ENCODE measurements at regions not wholly inside any gene's neighbourhood (a gene's known extent, or its start where the extent isn't known, plus 50 kb on each side); places are given as distances from the start of the nearest gene placed in this dataset.
"Not testable (repeated sequence)": the region's sequence is repeated elsewhere in the genome, so short reads cannot be mapped to it uniquely, and the experiment has no call there.

DNA sequence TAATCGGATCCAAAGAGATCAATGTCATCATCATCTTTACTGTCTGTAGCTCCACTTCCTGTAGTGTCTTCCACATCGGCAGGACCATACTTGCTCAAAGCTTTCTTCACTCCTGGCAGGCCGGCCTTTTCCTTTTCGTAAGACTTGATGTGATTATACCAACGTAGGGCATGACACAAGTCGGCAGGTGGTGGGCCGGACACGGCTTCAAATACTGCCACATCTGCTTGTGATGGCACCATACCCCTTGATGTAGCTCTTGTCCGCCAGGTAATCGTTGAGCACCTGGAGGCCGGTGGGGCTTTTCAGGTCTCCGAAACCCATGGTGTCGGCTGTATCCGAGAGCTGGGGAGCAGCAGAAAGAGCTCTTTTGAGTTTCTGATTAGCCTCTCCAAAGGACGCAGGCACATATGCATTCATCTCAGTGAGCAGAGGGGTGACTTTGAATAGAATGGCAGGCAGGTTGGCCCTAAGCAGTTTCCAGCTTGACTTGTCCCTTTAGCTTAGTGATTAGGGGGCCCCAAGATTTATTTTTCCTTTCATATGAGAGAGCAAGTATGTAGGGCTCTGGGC lies 106.0 kb upstream of the PODXL start:
- in situ Hi-C loops (cut with HindIII; ENCODE audit: low pct_unique_long_range_greater_than_20kb, low sequenced_read_pairs); DNase-seq (ENCODE audit: low read depth, low spot score): not testable (repeated sequence)

DNA sequence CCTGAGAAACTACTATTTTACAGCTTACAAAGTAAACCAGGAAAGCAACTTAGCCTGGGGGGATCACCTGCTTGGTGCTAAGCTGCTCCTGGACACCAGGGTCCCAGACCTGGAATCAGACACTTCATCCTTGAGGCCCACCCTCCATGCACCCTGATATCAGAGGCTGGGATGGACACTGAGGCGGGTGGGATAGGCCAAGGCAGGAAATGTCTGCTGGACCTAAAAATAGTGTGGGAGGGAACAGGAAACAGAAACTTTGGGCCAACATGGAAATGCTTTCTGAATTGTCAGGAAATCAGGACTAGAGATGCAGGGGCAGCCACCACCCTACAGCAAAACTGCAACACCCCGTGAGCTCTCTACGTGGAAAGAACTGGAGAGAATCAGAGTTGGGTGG lies 101.5 kb upstream of the PODXL start:
- no peak for DNase-seq (ENCODE audit: low read depth, low spot score)
- in situ Hi-C loops (cut with HindIII; ENCODE audit: low pct_unique_long_range_greater_than_20kb, low sequenced_read_pairs) = no loop called here

DNA sequence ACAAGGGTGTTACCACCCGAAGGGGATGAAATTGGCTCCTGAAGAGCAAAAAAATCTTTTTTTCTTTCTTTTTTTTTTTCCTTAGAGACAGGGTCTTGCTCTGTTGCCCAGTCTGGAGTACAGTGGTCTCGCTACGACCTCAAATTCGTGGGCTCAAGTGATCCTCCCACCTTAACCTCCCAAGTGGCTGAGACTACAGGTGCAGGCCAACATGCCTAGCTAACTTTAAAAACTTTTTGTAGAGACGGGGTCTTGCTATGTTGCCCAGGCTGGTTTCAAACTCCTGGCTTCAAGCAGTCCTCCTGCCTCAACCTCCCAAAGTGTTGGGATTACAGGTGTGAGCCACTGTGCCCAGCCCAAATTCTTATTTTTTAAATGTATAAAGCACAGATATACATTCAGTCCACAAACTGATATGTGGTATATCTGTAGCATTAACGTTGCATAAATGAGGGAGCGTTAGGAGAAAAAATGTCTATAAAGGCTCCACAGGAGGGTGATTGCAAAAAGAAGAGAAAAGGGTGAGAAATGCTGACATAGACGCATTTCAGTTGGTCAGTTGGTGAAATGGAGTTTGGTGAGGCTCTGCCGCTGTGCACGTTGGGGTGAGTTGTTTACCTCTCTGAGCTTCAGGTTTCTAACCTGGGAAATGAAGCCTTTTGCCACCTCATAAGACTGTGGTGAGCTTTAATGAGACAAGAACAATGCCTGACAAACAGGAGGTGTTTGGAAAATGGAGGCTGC lies 100.7 kb upstream of the PODXL start:
- in situ Hi-C loops (cut with HindIII; ENCODE audit: low pct_unique_long_range_greater_than_20kb, low sequenced_read_pairs) = no loop called here
- no peak for DNase-seq (ENCODE audit: low read depth, low spot score)

DNA sequence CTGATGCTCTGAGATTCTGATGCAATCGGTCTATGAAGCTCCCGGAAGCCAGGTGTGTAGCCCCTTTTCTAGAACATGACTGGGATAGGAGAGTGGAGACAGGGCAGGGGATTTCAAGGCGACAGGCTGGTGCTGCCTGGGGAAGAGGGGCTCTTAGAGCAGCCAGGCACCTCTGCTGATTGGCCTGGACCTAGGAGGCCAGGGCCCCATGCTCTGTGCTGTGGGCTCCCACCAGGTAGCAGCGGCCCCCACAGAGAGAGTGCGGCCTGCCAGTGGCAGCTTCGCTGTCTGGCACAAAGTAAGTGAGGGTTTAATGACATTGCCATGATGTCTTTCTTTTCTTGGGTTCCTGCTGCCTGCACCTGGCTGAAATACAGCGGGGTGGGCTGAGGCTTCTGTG lies 99.4 kb upstream of the PODXL start:
- in situ Hi-C loops (cut with HindIII; ENCODE audit: low pct_unique_long_range_greater_than_20kb, low sequenced_read_pairs) = no loop called here
- no peak for DNase-seq (ENCODE audit: low read depth, low spot score)

DNA sequence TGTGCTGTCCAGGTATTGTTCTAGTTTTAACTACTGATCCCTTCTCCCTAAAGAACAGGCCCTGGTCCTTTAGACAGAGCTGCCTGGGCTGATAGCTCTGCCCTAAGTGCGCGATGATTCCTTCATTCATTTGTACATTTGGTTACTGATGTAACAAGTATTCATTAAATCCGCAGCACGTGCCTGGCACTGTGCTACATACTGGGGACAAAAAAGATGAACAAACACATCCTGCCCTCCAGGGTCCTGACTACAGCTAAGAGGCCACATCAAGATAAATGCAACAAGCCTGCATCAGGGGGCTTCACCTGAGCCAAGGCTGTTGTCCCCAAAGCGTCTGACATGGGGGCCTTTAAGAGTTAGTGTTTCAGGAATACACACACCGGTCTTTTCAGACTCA lies 99.0 kb upstream of the PODXL start:
- no peak for DNase-seq (ENCODE audit: low read depth, low spot score)
- in situ Hi-C loops (cut with HindIII; ENCODE audit: low pct_unique_long_range_greater_than_20kb, low sequenced_read_pairs) = no loop called here

DNA sequence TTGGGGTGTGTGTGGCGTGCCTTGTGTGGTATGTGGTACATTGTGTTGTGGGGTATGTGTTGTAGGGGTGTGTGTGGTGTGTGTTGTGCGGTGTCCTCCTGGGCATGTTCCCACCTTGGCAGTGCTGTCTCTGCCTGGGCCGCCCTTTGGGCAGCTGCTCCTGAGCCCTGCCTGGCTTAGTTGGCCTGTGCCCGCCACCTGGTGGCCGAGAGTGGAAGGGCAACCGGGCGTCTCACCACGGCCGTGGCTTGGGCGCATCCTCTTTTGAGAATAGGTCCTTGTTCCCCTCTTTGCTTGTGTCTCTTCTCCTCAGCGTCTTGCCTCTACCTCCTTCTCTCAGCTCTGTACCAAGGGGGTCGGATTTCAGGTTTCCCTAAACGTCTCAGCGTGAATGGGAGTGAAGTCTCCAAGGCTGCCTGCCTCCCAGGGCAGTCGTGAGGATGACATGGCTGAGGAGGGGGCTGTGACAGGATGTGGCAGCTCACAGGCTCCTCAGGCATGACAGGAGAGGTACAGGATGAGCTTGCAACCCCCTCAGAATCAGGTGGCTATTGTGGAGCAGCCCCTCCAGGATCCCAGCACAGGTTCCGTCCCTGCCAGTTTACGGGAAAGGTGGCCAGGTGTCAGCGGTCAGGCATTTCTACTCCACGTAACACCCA lies 98.4 kb upstream of the PODXL start:
- in situ Hi-C loops (cut with HindIII; ENCODE audit: low pct_unique_long_range_greater_than_20kb, low sequenced_read_pairs) = no loop called here
- peak; percentile 87 for DNase-seq (ENCODE audit: low read depth, low spot score)

DNA sequence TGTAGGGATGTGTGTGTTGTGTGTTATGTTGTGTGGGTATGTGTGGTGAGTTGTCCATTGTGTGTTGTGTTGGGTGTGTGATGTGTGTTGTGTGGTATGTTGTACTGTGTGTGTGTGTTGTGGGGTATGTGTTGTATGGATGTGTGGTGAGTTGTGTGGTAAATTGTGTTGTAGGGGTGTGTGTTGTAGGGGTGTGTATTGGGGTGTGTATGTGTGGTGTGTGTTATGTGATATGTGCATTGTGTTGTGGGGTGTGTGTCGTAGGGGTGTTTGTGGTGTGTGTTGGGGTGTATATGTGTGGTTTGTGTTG lies 97.8 kb upstream of the PODXL start:
- in situ Hi-C loops (cut with HindIII; ENCODE audit: low pct_unique_long_range_greater_than_20kb, low sequenced_read_pairs) = no loop called here
- DNase-seq (ENCODE audit: low read depth, low spot score) = no peak

DNA sequence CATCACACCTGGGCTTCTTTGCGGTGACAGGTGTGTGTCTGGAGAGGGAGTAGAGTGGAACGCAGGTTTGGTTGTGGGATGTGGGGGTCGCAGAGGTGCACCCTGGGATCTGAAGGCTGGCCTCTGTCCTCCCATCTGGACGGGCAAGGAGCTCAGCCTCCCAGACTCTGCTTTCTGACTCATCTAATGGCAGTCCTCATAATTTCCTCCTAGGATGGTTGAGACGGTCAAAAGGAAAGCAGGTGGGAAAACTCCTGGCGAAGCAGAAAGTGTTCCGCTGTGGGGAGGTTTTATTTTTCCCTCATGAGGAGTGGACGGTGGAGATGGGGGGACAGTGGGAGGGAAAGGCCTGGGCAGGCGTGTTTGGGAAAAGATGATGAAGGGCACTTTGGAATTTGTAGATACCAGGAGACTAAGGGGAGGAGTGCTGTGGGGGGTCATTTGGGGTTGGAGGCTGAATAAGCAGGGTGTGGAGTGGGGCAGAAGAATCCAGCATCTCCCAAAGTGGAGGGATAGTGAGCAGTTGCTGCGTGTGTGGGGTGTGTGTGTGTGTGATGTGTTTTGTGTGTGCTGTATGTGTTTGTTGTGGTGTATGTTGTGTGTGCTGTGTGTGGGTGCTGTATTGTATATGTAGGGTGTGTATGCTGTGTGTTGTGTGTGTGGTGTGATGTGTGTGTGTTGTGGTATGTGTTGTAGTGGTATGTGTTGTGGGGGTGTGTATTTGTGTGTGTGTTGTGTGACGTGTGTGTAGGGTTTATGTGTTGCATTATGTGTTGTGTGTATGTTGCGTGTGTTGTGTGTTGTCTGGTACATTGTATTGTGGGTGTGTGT lies 97.2 kb upstream of the PODXL start:
- in situ Hi-C loops (cut with HindIII; ENCODE audit: low pct_unique_long_range_greater_than_20kb, low sequenced_read_pairs) = no loop called here
- no peak for DNase-seq (ENCODE audit: low read depth, low spot score)

DNA sequence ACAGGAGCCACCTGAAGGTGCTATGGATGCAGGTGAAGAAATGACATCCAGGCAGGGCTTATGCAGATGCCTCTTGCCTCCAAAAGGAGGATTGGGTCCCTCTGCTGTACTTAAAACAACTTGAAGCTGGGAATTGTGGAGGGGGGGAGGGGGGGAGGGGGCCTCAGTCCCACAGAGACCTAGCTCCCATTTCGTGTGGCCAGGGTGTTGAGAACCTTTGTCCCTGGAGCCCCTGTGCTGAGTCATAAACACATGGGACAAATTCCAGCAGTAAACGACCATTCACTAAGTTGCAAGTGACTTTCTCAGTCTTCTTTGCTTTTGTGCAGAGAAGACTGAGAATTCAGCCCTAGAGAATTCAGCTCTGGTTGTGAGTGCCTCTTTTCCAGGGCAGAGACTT lies 96.5 kb upstream of the PODXL start:
- DNase-seq (ENCODE audit: low read depth, low spot score) = no peak
- in situ Hi-C loops (cut with HindIII; ENCODE audit: low pct_unique_long_range_greater_than_20kb, low sequenced_read_pairs) = no loop called here

DNA sequence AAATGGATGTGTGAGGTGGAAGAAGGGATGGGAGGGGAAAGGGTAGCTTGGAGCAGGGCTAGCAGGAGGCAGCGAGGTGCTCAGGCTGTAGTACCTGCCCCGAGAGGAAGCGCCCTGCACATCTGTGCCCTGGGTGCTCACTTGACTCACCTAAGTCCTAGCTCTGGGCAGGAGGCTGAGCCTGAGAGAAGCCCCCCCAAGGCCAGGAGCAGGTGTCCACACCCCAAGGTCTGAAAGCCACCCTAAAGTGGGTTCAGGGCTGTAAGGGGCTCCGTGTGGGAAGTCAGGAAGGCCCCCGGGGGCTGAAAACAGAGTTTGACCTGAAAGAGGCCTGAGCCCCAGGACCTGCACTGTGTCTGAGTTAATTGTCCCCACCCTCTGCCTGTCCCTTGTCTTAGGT lies 95.8 kb upstream of the PODXL start:
- DNase-seq (ENCODE audit: low read depth, low spot score) = no peak
- in situ Hi-C loops (cut with HindIII; ENCODE audit: low pct_unique_long_range_greater_than_20kb, low sequenced_read_pairs) = no loop called here

DNA sequence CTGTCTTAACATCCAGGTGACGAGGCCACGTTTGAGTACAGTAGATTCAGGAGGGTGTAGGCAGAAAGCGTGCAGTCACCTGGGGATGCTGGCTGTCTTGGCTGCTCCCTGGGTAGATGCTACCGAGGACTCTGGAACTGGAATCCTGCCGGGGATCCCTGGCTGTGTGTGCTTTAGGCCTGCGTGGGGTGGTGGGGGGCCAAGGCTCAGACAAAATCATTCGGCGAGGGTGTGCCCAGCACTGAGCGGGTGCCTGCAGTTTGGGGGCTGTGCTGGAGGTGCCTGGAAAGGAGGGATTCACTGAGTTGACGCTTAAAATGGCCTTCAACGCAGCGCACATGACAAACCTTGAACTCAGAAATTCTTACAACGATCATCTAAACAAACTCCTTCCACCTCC lies 93.5 kb upstream of the PODXL start:
- in situ Hi-C loops (cut with HindIII; ENCODE audit: low pct_unique_long_range_greater_than_20kb, low sequenced_read_pairs) = no loop called here
- DNase-seq (ENCODE audit: low read depth, low spot score) = no peak

DNA sequence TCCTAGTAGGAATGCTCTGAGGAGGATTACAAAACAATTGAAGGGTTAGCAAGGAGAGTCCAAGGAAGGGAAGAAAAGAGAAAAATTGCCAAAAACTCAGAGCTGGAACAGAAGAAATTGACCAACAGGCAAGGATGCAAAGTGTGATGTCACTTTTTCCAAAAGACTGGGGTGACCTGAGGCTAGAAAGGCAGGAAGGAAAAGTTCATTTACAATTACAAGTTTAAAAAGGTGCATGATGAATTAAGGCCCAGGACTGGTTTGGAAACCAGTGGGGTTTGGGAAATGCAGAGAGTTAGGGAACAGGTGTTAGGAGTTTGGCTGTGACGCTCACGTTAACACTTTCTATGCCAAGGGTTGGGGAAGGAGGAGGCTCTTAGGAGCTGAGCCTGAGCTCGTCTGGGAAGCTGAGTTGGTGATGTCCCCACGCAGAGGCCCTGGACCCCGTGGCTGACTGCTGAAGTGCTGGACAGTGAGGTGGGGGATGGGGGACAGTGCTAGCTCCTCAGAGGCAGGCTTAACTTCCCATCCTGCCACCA lies 92.6 kb upstream of the PODXL start:
- no peak for DNase-seq (ENCODE audit: low read depth, low spot score)
- in situ Hi-C loops (cut with HindIII; ENCODE audit: low pct_unique_long_range_greater_than_20kb, low sequenced_read_pairs) = no loop called here

DNA sequence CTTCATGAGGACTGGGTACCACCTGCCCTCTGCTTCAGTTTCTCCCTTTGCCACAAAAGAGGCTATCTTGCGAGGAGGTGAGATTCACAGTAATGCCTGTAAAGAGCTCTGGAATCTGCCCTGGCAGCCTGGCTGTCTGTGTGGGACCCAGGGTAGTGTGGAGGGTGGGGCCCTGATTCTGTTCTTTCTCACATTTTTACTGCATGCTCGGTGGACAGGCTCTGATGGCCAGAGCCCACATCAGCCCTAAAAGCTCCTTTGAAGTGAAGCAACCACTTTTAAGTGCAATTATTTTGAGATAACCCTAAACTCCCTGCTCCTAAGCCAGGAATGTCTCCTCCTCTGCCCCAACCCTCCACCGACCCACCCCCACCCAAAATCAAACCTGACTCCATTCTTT lies 92.1 kb upstream of the PODXL start:
- in situ Hi-C loops (cut with HindIII; ENCODE audit: low pct_unique_long_range_greater_than_20kb, low sequenced_read_pairs) = no loop called here
- no peak for DNase-seq (ENCODE audit: low read depth, low spot score)

DNA sequence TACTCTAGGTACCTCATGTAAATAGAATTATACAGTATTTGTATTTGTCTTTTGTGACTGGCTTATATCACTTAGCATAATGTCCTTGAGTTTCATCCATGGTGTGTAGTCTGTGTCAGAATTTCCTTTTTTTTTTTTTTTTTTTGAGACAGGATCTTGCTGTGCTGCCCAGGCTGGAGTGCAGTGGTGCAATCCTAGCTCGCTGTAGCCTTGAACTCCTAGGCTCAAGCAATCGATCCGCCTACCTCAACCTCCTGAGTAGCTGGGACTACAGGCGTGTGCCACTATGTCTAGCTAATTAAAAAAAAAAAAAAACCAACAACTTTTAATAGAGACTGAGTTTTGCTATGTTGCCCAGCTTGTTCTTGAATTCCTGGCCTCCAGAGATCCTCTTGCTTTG lies 89.8 kb upstream of the PODXL start:
- DNase-seq (ENCODE audit: low read depth, low spot score) = no peak
- in situ Hi-C loops (cut with HindIII; ENCODE audit: low pct_unique_long_range_greater_than_20kb, low sequenced_read_pairs) = no loop called here

DNA sequence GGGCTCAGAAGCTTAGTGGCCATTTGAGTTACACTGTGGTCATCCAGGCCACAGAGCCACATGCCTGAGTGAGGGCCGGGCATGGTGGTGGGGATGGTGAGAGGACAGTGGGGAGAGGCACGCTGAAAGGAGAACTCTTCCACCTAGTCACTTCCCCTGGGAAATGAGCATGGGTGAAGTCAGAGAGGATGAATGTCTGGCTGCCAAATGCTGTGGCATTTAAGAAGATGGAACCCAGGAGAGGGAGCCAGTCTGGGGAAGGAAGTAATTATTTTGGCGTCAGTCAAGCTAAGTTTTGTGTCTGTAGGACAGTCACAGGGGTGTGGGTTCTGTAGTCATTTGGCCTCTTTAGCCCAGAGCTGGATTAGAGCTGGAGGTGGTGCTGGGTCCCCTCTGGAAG lies 86.0 kb upstream of the PODXL start:
- no peak for DNase-seq (ENCODE audit: low read depth, low spot score)
- in situ Hi-C loops (cut with HindIII; ENCODE audit: low pct_unique_long_range_greater_than_20kb, low sequenced_read_pairs) = no loop called here

DNA sequence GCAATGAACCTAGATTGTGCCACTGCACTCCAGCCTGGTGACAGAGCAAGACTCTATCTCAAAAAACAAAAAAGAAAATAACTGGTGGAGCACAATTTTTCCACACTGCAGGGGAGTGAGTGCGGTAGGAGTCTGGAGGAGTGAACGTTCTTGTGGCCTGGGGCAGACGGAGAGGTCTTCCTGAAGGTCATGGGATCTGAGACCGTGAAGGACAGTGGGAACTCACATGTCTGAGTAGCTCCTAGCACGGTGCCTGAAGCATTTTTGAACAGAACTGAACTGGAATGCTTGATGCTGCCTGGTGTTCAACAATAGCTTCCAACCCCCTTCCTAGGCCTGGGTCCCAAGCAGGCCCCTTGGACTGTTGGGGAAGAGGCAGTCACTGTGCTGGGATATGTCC lies 84.3 kb upstream of the PODXL start:
- in situ Hi-C loops (cut with HindIII; ENCODE audit: low pct_unique_long_range_greater_than_20kb, low sequenced_read_pairs) = no loop called here
- DNase-seq (ENCODE audit: low read depth, low spot score) = no peak

DNA sequence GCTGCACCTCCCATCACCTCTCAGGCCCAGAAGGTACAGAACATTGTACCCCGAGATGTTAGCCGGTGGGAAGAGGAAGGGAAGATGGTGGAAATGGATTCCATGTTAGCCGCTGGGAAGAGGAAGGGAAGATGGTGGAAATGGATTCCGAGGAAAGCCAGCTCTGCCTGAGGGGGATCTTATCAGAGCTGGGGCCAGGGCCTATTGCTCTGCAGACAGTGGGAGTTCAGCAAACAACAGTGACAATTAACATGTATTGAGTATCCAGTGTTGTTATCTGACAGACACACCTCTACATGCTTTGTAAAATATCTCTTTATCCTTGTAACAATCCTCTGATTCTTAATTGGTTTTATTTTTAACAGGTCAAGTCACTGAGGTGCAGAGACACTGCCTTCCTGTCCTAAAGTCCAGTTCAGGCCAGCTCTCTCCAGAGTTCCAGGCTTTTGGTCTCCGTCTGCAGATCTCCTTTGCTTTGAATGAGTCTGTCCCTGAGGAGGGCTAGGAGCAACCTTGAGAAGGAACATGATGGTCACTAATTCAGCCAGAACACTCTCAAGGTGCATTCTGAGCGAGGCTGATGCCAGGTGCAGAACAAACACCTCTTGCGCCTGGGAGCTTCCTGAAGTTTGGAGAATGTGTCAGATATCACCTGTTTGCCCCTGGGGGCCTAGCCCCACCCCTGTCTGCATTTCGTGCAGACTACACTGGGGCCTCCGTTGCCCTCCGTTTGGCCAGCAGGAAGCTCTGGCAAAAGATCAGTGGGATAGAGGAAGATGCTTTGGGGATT lies 82.4 kb upstream of the PODXL start:
- in situ Hi-C loops (cut with HindIII; ENCODE audit: low pct_unique_long_range_greater_than_20kb, low sequenced_read_pairs) = no loop called here

DNA sequence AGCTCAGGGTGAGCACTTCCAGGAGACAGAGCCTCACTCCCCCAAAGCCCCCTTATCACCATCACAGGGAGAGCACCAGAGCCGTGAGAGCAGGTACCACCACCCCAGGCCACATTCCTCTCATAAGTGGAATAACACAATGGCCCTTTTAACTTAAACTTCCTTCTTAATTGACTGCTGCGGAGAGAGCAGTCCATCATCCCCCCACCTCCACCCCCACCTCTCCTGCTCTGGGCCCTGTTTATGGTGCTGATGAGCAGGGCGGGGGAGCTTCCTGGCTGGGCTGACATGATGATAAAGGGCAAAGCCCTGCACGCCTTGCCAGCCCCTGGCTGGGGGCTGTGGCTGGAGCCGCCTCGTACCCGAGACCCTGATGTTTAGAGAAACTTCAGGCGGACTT lies 81.4 kb upstream of the PODXL start:
- no peak for DNase-seq (ENCODE audit: low read depth, low spot score)
- in situ Hi-C loops (cut with HindIII; ENCODE audit: low pct_unique_long_range_greater_than_20kb, low sequenced_read_pairs) = no loop called here

More for the DNA sequence above, 82.4 kb upstream of the PODXL start:
- no peak for DNase-seq (ENCODE audit: low read depth, low spot score)
